ENCODE measurements at regions not wholly inside any gene's neighbourhood (a gene's known extent, or its start where the extent isn't known, plus 50 kb on each side); places are given as distances from the start of the nearest gene placed in this dataset.
"Not testable (repeated sequence)": the region's sequence is repeated elsewhere in the genome, so short reads cannot be mapped to it uniquely, and the experiment has no call there.

DNA sequence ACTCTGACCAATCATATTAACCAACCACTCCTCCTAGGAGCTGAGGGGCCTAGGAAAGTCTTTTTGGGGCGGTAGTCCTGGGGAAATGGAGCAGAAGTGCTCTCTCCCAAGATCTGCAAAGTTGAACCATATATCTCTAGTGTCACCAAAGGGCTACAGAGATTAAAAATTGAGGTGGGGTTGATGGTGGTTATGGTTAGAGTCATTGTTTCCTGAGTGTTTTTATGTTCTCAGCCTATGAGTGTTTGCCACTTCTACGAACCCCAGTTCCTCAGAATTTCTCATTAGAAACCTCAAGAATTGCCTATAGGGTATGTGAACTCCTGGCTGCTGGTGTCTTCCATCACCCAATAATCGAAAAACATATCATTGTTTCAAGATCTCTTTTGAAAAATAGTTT, 217.8 kb downstream of the CDRT15L2 start:
- DNase-seq: no peak
- TF ChIP-seq POLR2A (IDR thresholded peaks at IDR 0.05; ENCODE audit: low read length): no peak
- no peak for TF ChIP-seq GATA1 (IDR thresholded peaks at IDR 0.05; ENCODE audit: low read depth, low read length)

DNA sequence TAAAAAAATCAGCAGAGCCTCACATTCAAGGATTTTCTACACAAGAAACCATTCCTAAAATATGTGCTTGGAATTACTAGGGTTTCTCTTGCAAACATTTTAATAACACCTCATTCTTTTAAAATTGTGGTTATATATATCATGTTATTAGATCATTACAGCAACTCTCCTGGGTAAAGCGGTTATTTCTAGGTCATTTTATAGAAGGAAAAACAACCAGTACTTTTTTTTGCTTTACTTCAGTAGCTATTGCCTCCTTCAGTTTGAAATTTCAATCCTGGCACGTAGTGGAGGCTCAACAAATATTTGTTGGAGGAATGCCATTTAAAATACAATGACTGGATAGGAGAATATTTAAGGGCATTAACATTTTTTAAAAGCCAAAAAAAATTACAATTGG, 220.6 kb downstream of the CDRT15L2 start:
- TF ChIP-seq GATA1 (IDR thresholded peaks at IDR 0.05; ENCODE audit: low read depth, low read length) (no peak), POLR2A (IDR thresholded peaks at IDR 0.05; ENCODE audit: low read length) (no peak)
- DNase-seq: no peak

DNA sequence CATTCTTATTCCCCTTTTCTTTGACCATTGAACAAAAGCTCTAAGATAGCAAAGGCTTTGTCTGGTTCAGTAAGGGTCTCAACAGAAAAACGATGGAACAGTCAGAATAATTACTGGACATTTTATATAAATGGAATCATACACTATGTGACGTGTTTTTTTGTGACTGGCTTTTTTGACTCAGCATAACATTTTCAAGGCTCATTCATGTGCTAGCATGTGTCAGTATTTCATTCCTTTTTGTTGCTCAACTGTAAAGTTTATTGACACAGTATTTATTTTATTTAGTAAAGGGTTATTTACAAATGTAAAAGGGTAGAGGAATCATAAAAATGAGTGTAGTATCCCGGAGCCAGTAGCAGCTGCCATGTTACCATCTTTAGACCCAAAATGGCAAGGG, 226.2 kb downstream of the CDRT15L2 start:
- DNase-seq: no peak
- TF ChIP-seq POLR2A (IDR thresholded peaks at IDR 0.05; ENCODE audit: low read length): no peak
- no peak for TF ChIP-seq GATA1 (IDR thresholded peaks at IDR 0.05; ENCODE audit: low read depth, low read length)

DNA sequence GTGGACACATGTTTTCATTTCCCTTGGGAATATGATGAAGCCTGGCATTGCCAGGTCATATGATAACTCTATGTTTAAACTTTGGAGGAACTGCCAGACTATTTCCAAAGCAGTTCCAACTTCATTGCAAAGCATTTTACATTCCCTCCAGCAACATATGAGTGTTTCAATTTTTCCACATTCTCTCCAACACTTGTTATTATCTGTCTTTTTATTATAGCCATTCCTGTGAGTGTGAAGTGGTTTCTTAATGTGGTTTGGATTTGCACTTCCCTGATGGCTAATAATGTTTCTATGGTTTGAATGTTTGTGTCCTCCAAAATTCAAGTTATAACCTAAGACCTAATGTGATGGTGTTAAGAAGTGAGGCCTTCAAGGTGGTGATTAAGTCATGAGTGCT, 228.0 kb downstream of the CDRT15L2 start:
- DNase-seq: not testable (repeated sequence)

DNA sequence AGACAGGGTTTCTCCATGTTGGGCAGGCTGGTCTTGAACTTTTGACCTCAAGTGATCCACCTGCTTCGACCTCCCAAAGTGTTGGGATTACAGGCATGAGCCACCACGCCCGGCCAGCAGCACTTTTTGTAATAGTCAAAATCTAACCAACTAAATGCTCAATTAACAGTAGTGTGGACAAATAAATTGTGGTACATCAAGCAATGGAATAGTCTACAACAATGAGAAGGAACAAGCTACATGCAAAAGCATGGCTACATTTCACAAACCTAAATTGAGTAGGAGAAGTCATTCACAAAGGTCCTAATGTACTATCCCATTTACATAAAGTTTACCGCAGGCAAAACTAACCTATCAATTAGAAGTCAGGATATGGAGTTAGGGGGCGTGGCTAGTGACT, 227.4 kb downstream of the USP22 start:
- not testable (repeated sequence) for DNase-seq

DNA sequence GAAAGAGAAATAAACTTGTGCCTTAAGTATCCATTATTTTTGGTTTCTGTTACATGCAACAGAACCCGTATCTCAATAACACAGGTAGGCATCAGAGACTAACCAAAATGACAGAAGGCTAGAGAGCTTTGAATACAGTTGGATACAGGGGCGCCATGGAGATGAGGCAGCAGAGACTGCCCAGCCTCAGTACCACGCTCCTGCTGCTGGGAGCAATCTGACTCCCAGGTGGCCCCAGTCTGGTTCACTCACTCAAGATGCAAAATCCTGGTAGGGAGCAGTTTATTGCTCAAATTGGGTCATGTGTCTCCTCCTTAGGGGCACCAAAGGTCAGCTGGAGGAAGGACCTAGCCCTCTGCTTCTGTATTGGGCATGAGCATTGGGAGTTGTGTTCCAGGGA, 218.9 kb downstream of the USP22 start:
- no peak for DNase-seq
- no peak for TF ChIP-seq POLR2A (IDR thresholded peaks at IDR 0.05; ENCODE audit: low read length)
- no peak for TF ChIP-seq GATA1 (IDR thresholded peaks at IDR 0.05; ENCODE audit: low read depth, low read length)

DNA sequence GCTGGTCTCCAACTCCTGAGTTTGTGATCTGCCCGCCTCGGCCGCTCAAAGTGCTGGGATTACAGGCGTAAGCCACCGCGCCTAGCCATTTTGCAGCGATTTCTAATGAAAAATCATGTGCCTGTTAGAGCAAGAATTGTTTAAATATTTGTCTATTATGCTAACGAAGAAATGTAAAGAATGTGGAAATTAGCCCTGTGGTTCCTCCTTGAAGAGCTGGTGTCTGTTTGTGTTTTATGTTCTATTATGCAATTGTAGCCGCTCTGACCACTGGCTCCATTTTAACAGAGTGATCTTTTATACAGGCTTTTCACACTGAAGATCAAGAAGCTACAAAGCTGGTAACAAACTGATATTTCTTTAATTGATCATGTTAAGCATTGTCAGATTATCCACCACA, 217.3 kb downstream of the USP22 start:
- no peak for TF ChIP-seq GATA1 (IDR thresholded peaks at IDR 0.05; ENCODE audit: low read depth, low read length)
- TF ChIP-seq POLR2A (IDR thresholded peaks at IDR 0.05; ENCODE audit: low read length): no peak
- DNase-seq: no peak

DNA sequence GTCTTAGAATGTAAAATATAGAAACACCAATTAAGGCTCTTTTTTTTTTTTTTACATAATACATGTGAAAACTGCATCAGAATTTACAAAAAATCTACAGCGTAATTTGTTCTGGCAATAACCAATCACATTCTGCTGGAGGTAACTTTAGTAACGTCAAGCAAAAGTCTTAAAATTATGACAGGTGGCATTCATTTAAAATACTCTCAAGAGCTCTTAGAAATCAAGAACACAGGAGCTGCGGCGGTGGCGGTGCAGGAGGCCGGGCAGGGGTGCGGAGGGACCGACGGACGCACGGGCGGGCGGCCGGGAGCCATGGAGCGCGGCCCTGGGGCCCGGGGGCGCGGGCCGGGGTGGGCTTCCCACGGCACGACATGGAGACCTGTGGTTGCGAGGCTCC, 202.4 kb downstream of the USP22 start:
- DNase-seq: not testable (repeated sequence)

DNA sequence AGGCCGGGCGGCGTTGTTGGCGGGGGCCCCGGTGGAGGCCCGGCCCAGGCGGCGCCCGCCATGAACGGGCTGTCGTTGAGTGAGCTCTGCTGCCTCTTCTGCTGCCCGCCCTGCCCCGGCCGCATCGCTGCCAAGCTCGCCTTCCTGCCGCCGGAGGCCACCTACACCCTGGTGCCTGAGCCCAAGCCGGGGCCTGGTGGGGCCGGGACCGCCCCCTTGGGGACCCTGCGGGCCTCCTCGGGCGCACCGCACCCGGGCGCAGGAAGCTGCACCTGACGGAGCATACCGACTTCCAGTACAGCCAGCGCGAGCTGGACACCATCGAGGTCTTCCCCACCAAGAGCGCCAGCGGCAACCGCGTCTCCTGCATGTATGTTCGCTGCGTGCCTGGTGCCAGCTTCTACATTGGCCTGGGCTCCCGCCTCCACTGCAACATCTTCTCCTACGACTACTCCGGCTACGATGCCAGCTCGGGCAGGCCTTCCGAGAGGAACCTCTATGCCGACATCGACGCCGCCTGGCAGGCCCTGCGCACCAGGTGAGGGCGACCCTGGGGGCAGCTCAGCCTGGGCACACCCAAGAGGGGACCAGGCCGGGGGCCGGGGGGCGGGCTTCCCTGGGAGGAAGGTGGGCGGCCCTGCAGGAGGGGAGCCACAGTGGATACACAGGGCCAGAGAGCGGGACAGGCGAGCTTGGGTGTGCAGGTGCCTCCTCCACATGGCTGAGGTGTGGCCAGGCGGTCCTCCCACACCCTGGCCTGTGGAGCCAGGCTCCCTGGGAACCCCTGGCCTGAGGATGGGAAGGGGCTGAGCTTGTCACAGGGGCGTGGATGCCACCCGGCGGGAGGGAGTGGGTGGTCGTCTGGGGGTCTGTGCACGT, 201.6 kb downstream of the USP22 start:
- DNase-seq: not testable (repeated sequence)

DNA sequence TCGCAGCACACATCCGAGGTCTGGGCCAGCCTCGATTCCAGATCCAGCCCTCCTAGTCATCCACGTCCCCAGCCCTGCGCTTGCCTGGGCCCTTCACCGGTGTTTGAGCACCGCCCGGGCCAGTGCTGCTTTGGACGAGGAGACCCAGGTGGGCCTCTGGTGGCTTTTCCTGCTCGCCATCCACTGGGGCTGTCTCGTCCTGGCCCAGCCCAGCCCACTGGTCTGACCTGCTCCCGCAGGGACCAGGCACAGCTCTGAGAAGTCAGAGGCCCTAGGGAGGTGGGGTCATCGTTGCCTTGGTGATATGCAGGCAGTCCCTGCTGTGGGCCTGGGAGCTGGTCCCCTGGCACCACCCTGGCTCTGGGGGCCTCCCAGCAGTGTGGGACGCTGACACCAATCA, 200.8 kb downstream of the USP22 start:
- not testable (repeated sequence) for DNase-seq

DNA sequence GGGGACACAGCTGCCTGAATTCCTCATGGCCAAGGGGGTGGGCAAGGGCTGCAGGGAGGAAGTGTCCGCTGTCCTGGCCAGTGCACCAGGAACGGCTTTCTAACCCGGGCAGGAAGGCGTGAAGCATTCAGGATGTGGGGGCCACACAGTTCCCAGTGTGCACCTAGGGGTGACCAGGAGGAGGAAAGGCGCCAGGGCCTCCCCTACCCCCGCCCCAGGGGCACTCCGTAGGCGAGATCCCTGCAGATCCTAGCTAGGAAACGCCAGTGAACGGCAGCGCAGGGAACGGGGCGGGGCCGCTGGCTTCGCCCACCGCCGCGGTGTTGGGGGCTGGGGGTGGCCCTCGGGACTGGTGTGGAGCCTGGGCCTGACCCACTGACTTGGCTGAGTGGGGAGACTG, 199.6 kb downstream of the USP22 start:
- not testable (repeated sequence) for DNase-seq

DNA sequence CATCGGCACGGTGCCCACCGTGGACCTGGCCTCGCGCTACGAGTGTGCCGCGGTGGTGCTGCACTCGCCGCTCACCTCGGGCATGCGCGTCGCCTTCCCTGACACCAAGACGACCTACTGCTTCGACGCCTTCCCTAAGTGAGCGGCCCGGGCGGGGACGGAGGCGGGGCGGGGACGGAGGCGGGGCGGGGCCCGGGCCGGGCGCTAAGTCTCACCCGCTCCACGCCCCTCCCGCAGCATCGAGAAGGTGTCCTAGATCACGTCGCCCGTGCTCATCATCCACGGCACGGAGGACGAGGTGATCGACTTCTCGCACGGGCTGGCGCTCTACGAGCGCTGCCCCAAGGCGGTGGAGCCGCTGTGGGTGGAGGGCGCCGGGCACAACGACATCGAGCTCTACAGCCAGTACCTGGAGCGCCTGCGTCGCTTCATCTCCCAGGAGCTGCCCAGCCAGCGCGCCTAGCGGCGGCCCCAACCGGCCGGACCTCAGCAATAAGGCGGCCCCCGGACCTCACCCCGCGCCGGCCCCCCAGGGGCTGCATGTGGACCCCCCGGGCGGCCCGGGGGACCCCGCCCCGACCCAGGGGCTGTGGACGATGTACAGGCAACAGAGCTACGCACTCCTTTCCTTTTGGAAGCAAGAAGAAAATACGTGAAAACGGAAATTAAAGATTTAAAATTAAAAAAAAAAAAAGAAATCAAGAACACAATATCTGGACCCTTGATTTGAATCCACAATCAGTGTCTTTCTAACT, 198.8 kb downstream of the USP22 start:
- DNase-seq: peak in 1 of 2 experiments; percentile 28

DNA sequence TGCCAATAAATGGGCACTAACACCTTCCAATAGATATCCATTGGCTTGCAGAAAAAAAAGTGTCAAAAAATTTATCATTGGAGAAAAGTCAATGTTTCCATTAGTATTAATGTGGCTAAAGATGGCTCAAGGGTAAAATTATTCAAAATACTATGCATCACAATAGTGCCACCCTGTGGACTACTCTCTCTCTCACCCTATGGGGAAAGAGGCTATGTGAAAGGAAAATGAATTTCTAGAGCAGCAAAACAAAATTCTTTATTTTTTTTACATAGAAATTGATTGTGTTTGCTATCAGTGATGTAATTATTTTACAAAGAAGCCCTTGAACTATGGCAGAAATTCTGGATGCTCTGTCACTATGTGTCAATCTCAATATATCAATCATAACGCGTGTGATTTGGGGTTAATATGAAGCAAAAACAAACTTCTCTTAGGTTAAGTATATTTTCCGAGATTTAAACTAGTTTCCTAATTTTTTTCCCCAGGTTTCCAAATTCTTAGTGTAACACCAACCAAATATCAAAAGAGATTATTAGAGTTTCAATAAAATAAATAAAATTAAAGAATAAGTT, 193.9 kb downstream of the USP22 start:
- peak in 1 of 2 experiments; percentile 11 for DNase-seq

DNA sequence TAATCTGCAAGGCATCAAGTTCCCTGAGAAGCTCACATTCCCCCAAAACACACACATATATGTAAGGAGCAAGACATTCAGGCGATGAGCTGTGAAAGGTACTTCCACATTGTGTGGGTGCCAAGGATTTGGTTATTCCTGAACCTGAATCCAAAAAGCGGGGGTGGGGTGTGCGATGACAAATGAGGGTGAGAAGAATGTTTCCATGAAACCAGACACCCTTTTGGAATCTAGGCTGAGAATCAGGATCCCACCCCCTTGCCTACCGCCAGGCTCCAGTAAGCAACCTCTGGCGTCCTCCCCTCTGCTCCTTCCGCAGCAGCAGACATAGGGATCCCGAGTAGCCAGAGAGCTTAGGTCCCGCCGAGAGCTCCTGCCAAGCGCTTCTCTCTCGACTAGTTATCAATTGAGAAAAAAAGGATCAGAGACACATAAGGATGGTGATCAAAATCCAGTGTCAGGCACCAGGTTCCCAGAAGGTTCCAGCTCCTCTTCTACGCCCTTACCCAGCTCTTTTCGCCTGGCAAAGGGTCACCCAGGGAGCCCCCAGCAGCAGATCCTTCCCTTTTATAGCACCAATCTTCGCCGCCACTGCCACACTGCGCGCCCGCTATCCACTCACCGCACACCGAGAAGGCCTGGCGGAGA, 191.1 kb downstream of the USP22 start:
- DNase-seq: not testable (repeated sequence)

DNA sequence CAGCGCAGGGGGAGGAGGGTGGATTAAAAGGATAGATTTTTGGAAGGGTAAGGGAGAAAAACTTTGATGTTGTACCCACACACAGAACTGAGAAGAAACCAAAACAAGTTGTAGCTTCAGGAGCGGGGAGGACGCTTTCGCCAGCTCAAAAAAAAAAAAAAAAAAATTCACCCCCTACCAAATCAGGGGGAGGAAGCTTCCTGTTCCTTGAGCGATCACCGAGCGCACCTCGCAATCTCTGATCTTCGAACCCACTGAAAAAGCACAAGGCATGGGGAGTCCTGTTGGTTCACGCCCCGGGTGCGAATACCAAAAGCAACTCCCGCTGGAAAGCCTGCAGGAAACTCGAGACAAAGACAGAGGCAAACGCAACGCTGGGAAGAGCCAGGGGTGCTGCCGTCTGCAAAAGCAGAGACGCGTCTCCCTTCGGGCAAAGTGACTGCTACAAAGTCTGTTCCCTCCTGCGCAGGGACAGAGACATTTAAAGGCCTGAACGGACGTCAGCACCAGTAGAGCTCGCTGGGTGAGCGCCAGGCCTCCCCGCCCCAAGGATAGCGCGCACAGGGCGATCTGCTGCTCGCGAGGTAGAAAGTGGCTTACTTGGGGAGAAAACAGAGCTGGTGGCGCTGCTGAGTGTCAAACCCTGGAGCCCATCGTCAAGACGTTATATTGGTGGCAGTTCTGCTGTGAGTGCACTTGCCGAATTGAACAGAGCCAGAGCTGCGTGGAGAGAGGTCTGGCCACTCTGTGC, 190.4 kb downstream of the USP22 start:
- DNase-seq: peak in 1 of 2 experiments; percentile 10
- TF ChIP-seq GATA1 (IDR thresholded peaks at IDR 0.05; ENCODE audit: low read depth, low read length): no peak
- TF ChIP-seq POLR2A (IDR thresholded peaks at IDR 0.05; ENCODE audit: low read length): no peak

All from erythroblast (primary cell).